GM18951 (cell line): ENCODE measurements at regions not wholly inside any gene's neighbourhood (a gene's known extent, or its start where the extent isn't known, plus 50 kb on each side); places are given as distances from the start of the nearest gene placed in this dataset.

ENCODE experiments used
- POLR2A ChIP-seq: IDR thresholded peaks from 4 replicates; pipeline ENCODE4 v1.6.1; 2011; ENCODE audit warnings: mild to moderate bottlenecking; ENCODE audit not compliant: insufficient read length, insufficient read depth; ENCODE audit errors: extremely low read depth
- in situ Hi-C: fragments of 300-500 bp; cut with MboI; formaldehyde crosslinking; loops from one replicate; pipeline ENCODE4 v1.12.0; 2022; ENCODE audit warnings: low sequenced_read_pairs, mixed read lengths, inconsistent platforms; ENCODE audit not compliant: unreplicated experiment

DNA sequence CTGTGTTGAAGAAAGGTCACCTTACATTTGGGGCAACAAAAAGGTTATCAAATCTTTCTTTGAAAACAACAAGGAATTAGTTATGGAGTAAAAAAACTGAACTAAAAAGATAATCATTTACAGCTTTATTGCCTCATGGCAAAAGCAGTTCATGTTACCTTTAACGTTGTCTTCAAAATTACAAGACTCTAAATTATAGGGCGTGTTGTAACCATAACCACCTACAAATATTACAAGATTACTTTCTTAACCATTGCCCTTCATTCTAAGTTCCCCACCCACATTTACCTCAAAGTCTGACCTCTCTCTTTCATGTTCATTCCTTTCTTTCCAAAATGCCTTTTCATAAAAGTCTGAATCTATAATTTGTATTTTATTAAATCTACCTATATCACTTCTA, 74.6 kb upstream of the LRATD1 start:
- no peak for TF ChIP-seq POLR2A
- in situ Hi-C loops, result no loop called here

DNA sequence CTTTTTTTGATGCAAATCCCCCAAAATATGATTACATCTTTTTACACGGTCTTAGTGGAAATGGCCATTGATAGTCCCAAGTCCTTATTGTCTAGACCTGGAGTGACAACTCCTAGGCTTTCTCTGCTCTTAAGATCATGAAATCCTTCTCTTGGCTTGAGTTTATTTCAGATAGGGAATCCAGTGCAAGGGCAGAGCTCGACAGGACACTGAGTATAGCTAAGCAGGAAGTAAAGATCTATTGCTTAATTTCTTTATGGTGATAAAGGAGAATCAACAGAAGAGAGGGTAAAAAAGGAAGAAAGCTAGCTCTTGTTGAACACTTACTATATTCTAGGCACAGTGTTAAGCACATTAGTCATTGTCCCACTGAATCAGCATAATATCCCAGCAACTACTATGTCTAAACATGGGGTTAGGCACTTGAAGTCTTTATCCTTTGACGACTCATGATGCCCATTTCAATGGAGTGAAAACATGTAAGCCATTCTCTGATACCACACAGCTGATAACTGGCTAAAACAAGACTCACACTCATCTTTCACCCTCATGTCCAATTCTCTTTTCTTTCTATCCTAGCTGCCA, 74.1 kb upstream of the LRATD1 start:
- in situ Hi-C loops, result no loop called here
- no peak for TF ChIP-seq POLR2A

DNA sequence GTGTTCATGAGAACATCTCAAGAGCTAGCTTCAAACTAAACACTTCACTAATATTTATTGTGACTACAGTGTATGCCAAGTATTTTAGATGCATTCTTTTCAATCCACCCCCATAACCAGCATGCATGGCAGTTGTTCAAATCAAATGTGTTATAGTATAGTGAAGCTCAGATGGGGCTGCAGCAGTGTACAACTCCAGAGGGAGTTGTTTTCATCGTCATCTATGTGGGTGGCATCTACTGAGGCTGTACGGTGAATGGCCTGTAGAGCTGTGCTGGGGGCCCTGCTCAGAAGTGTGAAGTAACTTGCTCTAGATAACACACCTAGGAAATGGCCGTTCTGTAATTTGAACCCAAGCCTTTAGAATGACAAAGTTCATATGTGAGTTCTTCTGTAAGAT, 71.8 kb upstream of the LRATD1 start:
- no peak for TF ChIP-seq POLR2A
- in situ Hi-C loops, result no loop called here

DNA sequence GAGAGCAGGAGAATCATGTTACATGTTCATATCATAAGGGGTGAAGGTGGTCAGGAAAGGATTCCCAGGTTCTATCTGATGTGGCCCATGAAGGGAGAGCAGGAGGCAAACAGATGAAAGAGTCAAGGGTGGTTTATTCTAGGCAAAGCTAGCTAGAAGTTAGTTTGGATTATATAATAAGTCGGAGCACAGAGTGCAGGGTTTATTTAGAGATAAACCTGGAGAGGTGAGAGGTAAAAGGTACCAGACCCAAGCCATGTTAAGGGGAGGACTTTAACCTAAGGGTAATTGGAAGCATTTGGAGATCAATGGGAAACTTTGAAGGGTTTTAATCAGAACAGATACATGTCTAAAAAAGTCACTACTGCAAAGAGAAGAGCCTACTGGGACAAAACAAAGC, 69.2 kb upstream of the LRATD1 start:
- in situ Hi-C loops, result no loop called here
- no peak for TF ChIP-seq POLR2A

DNA sequence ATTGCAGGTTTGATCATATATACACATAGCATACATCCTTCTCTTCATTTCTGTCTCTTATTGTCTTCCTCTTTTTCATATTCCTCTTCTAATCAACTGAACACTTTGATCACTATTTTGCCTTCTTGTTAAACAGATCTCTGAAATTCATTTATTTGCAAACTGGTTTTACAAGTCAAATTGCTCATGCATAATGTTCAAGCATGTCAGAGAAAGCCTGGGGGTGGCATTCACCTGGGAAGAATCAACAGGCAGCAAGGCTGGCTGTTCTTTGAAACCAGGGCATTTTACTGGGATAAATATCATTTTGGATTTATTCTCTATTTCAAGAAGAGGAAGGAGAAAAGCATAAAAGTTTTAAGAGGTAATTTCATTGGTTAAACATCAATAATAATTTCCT, 66.9 kb upstream of the LRATD1 start:
- TF ChIP-seq POLR2A, result no peak
- in situ Hi-C loops, result no loop called here

DNA sequence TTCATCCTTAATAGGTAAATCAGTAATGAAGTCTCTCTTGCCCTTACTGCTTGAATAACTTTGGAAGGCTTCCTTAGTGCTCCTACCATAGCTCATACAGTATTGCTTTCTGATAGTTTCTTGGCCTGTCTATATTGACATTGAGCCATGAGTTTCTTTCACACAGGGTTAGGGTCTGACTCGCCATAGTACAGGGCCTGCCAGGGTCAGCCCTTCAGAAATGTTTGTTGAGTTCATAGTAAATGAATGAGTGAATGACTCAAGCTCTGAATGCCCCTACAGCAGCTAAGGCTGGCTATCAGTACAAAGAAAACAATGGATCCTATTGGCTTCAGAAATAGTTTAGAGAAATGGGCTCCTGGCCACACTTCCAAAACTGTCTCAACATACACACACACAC, 65.0 kb upstream of the LRATD1 start:
- no peak for TF ChIP-seq POLR2A
- in situ Hi-C loops, result no loop called here

DNA sequence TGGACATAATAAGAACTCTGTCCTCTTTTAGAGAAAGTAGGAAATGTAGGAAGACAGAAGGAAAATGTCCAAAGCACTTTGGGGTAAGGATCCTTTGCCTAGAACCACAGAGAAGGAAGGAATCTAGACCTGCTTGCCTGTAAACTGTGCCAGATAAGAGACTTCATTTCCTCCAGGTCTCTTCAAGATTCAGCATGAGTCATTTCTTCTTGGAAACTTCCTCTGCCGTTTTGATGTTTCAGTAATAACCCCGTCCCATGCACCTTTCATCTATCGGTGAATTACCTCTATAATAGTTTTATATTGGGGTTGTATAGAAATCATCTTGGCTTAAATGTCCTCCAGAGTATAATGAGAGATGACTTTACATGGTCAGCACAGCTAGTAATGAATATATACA, 63.2 kb upstream of the LRATD1 start:
- in situ Hi-C loops, result no loop called here
- no peak for TF ChIP-seq POLR2A

DNA sequence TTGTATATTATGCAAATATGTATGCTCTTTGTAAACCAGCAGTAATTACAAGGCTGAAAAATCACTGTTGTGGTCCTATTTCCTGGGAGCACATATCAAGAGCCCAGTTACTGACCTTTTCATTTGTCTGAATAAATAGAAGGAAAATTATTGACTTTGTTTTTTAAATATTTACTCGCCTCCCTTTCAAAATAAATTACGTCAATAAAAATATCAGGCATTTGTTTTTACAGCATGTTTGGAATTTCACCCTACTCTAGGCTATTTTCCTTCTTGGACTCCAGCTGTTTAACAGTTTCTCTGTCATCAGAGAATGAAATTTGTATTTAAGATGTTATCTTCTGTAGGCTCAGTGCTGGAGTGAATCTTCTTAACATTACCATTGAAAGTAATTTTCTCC, 59.9 kb upstream of the LRATD1 start:
- in situ Hi-C loops, result no loop called here
- TF ChIP-seq POLR2A, result no peak

DNA sequence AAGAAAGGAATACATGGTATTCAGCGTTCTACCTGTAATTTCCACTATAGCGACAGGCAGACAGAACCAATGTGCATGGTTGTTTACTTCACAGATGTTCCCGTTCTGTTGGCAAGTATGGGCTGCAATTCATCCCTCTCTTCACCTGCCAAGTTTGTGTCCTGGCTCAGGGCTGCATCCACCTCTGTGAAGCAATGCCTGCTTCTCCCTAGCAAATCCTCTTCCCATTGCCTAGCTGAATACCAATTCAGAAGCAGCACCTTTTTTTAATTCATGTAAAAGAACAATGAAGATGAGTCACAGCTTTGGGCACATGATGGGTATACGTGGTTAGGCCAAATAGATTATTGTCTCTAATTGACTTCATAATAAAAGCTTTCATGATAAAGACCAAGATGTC, 54.7 kb upstream of the LRATD1 start:
- no peak for TF ChIP-seq POLR2A
- in situ Hi-C loops, result no loop called here
